ENCODE measurements at regions not wholly inside any gene's neighbourhood (a gene's known extent, or its start where the extent isn't known, plus 50 kb on each side); places are given as distances from the start of the nearest gene placed in this dataset.
A peak's percentile ranks its signal among the peaks of the same experiment; 100 is the strongest.

DNA sequence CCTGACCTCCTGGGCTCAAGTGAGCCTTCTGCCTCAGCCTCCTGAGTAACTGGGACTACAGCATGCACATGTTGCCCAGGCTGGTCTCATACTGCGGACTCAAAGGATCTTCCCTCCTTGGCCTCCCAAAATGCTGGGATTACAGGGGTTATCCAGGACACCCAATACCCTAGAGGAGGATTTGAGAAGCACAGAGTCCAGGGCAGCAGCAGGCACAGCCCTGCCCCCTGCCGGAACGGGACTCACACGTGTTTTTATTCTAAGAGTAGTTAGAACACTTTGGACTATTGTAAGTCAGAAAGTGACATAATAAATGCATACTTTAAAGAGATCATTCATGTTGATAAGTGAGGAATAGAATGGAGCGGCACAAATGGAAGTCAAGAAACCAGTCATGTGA is 80.2 kb downstream of the C6orf118 start:
- DNase-seq = no peak

DNA sequence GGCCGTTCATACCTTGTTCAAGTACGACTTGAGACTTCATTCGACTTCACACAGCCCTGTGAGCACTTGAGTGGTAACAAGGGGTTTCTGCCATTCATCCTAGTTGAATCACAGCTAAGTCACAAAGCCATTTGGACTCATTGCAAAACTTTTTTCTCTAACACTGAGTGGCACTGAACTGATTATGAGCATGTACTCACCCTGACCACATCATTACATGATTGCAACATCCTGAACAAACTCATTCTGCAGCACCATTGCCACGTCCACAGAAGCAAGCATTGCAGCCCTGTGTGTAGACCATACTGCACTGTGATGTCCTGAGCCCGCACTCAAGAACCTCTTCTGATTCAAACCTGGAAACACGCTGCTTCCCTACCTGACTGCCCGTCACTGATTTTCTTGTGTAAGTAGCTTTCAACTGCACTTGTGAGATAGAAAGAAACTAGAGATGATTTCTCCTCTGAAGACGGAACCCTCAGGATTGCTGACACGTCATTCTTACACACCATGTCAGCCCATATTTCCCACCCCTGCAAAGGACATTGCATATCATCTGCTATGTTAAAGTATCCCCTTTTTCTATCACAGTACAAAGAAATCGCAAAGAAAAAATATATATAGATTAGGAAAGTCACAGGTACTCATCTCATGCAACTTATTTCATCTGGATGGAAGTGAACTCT is 81.6 kb downstream of the C6orf118 start:
- no peak for DNase-seq

DNA sequence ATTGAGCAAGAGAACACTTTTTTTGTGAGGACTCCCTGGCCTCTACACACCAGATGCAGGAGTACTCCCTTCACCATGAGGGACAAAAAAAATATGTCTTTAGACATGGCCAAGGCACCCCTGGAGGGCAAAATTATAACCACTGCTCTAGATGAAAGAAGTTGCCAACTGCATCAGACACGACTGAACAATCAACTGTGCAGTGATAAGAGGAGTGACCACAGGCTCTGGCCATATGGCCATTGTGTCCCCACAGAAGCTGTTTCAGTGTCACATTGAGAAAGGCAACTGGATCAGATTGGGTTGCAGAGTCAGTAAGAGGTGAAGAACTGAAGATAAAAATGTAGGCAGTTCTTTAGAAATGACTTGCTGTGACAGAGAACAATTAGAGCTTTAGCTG is 85.7 kb downstream of the C6orf118 start:
- DNase-seq = no peak

DNA sequence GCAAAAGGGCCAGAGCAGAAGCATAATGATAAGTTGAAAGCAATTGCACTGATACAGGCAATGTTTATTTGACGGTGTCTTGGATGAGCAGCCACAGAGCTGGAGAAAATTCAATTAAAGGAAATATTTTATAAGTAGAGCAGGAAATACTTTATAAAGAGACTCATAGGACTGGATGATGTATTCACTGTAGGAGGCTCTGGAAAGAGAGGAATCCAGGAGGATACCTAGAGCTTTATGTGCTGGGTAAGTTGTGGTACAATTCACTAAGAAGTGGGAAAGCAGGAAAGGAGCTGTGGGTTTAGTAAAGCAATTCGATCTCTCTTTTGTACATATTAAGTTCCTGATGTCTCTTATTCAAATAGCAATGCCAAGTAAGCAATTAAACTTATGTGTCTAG is 86.3 kb downstream of the C6orf118 start:
- no peak for DNase-seq

DNA sequence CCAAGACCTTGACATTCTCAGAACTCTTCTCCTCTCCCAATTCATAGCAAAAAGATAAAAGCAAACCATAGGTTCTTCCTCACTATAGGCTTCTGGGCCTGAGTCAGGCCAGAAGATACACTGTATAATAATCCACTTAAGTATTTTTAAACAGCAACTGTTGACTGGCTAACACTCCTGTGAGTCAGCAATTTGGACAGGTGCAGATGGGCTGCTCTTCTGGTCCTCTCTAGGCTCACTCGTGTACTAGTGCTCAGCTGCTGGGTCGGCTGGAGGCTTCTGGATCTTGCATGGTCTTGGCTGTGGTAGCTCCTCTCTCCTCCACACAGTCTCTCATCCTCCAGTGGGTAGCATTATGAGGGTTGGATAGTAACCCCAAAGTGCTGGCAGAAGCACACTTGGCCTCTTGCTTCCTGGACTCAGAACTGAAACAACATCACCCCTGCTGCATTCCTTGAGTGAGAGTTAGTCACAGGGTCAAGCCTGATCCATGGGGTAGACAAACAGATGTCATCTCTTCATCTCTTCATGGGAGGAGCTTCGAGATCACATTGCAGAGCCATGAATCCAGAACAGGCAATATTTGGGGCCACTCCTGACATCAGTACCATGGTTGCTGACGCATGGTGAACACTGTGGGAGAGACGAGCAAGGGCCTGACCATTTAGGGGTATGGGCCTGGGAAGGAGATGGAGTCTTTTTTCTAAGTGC is 86.9 kb downstream of the C6orf118 start:
- DNase-seq = no peak

DNA sequence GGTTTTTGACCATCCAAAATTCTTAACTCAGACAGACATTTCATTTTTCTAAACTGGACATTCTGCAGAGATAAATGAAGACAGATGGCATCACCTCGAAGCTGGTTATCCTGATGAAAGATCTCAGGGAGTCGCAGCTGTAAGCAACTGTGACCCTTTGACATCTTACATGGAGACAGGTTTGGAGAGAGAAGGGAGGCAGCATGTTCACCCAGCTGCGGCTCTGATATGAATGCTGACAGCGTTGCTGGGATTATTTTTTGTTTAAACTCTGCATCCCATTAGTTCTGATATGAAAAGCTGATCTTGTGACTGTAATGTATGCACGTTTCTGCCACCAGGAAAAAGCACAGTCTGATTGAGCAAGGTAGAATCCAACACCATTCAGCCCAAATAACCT is 89.4 kb downstream of the C6orf118 start:
- DNase-seq = no peak

DNA sequence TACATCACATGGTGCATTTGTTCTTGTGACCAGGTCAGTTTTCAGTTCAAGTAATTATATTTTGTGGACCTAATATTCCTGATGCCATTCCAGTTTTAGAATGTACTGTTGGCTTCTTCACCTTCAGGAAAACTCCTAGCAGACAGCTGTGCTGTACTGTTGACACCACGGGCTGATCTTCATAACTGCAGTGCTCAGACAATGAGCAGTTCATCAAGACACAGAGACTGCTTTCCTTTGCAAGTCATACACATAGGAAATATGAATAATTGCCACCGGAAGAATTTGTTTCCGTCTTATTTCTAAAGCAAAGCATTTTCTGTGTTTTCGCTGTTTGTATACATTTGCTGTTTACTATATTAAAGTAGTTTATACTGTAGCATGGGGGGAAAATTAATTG is 89.8 kb downstream of the C6orf118 start:
- no peak for DNase-seq

DNA sequence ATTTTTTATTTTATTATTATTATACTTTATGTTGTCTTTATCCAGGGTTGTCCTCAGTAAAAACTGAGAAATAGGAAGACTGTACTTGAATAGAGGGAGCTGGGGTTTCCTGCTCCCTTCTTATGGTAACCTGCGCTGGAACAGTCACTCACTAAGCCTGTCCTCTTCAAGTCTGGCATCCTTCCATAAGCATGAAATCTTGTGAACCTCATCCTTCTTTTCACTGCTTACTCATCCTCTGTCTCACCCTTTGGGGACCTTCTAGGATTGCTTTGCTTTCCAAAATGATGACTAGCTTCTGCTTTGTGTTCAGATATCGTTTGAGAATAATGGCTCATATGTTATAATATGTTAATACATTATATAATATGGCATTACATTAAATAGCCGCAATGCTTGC is 90.6 kb downstream of the C6orf118 start:
- DNase-seq = peak; percentile 20

DNA sequence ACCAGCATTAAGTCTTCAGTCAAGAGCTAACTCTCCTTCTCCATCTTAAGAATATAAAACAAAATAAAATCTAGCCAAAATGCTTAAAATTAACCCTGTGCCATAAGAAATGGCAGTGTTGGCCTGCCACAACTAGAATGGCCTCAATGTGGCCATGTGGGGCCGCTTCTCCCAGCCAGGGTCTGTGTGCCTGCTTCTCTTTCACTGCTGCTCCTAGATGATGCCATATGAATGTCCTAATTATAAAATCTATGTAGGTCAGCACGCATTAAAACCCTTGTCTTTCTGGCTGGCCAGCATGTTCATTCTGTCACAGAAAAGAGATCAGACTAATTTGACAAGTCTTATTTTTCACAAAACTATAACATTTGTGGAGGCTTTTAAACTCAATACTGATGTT is 102.6 kb downstream of the C6orf118 start:
- DNase-seq = no peak

DNA sequence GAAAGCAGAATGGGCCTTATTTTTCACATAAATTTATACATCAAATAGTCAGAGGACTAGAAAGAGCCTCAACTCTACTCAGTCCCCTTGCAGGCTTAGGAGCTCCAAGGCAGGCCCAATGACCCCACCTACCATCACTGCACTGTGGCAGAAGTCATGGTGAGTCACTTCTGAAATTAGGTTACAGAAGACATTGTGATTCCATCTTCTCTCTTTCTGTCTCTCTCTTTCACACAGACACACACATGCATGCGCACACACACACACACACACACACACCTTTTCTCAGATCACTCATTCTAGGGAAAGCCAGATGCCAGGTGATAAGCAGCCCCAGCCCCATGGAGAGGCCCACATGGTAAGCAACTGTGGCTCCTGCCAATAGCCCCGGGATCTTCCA is 103.8 kb downstream of the C6orf118 start:
- no peak for DNase-seq

DNA sequence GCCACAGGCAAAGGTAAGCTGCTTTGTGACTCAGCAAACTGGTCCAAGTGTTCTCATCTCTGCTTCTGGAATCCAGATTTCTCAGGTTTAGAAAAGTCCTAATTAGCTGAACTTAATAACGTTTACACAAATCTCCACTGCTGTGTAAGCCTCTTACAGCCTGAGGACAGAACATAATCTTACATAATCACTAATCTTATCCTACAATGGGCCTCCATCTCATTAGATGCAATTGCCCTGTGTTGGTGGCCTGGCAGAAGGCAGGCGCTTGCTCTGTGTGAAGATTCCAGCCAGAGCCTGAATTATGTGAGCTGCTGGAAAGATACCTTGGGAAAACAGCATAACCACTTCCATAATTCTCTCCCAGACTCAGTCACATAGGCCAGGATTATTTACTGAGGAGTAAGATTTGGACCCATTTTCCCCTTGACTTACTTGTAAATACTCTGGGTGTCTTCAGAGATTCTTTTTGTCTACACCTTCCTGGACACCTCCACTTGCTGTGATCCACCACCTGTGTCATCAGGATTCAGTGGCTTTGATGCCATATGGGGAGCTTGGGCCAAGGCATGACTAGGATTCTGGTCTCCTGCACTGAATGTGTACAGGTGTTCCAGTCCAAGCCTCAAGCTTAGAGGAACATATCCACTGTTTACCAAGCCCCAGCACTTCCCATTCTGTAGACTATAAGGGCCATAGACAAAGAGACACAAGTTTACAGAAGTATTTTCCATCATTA is 104.4 kb downstream of the C6orf118 start:
- no peak for DNase-seq

DNA sequence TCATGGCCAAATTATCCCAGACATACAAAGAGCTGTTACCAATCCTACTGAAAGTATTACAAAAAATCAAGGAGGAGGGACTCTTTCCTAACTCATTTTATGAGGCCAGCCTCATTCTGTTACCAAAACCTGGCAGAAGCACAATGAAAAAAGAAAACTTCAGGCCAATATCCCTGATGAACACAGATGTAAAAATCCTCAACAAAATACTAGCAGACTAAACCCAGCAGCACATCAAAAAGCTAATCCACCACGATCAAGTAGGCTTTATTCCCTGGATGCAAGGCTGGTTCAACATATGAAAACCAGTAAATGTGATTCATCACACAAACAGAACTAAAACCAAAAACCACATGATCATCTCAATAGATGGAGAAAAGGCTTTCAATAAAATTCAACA is 109.2 kb downstream of the C6orf118 start:
- DNase-seq = no peak

DNA sequence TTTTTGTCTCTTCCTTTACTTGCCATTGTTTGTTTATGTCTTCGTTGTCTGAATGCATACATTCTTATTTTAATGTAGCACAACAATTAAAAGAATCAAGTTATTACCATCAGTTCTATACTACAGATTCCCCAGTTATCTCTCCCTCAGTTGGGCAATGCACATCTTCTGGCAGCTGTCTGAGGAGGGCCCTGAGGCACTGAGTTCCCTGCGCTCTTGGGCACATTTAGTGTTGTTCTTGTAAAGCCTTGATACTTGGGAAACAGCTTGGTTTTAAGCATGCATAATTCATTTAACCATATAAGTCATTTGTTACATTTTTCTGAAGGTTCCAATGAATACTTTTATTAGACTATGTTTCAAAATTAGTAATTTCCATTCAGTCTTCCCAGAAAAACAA is 117.9 kb downstream of the C6orf118 start:
- DNase-seq = no peak

DNA sequence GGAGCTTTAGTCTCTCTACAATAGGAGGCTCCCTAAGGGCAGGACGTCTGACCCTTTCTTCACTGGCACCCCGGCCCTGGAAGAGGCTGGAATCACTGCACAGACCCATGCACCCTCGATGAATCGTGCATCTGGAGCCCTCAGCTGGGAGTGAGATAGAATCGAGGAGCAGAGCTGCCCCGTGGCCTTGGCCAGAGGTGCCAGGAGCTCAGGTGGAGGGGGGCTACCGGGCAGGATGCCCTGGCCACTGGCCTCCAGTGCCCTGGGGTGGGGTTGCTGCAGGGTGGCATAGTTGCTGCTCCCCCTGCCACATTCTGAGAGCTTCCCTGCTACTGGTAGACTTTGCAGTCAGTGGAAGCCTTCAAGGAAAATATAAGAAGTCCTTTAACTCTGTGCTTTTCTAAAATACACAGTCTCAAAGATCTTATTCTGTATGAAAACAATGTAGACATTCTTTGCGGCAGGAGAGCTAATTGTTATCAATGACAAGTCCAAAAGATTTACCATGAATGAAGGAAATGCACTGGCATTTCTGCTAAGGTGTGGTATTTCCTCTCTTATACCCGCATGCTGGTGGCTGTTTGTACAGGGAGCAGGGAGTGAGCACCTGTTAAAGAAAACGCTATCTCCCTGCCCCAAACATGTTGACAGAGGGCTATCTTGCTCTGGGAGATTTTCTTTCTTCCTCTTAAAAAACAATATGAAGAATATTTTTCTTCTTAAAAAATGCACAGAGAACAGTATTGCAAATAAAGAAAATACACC is 122.8 kb downstream of the C6orf118 start:
- DNase-seq = no peak

DNA sequence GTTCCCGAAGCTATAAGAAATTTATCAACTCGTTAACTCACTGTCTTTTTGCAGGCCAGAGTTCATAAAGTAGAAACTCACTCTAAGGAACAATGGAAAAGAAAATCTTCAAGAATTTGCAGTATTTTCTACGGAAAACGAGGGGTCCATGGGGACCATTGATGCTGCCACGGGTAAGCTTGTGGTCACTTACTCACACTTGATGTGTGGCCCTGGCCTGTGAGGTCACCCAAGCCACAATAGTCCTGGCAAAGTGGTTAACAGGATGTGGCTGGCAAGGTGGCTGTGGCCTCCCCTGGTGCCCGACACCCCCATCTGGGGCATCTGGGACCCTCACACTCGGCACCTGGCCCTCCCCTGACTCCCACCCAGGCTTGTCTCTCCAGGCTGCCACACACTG is 123.4 kb downstream of the C6orf118 start:
- no peak for DNase-seq

DNA sequence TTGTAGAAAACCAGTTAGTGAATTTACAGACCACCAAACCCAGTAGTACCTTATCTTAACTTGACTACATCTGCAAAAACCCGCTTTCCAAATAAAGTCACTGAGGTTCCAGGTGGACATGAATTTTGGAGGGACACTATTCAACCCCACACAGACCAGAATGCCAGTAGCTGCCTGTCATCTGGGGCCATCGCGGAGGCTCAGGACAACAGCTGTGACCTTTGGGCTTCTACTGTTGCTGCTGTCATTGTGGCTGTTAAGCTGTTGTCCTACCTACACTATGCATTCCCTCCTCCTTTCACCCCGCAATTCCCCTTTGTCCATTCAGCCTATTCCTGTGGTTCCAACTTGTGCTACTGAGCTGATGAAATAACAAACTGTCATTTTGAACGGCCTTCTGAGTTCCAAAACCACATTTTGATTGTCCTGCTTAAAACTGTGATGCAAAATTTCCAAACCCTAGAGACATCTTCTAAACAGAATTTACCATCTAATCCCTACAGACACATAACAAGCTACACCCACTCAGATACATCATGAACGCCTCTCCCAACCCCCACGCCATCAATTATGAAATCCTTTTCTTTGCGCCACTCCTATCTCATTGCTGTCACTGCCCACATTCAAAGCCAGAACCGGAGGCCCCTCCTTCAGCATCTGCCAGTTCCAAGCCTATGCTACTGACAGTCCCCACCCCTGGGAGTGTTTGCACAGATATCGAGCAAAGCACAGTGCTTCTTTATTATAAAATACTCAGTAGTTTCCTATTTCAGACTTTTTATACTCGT is 125.0 kb downstream of the C6orf118 start:
- no peak for DNase-seq

DNA sequence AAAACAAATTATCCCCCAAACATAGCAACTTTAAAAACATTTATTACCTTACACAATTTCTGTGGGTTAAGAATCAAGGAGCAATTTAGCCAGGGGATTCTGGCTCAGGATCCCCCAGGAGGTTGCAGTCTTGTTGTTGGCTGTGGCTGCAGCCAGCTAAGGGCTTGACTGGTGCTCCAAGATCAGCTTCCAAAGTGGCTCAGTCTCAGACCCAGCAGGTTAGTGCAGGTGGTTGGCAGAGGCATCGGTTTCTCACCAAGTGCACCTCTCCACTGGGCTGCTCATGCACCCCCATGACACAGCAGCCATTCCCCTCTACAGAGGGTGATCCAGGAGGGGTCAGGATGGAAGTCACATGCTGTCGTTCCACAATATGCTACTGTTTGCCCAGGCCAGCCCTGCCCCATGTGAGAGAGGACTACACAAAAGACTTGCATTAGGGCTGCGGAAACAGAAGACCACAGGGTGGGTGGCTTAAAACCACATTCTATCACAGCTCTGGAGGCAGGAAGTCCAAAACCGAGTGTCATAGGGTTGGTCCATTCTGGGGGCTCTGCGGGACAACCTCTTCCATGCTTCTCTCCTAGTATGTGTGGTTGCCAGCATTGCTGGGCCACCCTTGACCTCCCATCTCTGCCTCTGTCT is 125.8 kb downstream of the C6orf118 start:
- no peak for DNase-seq

DNA sequence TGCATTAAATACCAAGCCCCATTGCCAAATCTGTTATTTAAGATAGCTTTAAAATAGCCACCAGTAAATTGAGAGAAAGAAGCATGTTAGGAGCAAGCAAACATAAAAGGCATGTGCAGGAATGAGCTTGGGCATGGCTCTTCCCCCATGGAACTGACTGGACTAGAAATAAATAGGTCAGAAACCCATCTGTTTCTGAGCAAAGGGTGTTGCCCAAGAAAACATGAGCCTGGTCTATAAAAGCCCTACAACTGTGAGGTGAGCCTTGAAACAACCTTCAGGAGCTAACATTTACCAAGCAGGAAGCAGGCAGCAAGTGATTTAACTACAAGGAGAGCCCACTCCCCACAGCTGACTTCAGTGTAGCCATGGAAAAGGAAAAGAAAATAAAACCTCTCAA is 126.3 kb downstream of the C6orf118 start:
- no peak for DNase-seq

DNA sequence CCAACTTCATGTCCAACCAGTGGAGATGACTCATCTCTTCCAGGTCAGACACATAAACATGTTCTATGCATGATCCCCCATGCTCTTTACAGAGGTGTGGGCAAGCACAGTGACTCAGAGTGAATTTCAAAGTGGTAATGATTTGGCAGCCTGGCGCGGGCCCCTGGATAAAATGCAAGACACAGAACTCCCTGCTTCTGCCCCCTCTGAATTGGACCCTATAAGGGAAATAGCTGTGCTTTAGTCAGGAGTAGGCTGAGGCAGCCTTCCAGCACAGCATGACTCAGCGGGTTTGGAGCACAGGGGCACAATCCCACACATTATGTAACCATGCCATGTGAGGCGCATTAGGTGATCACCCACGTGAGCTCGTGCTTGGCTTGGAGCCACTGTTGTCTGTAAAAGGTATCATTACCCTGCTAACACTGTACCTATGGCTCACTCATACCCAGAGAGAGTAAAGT is 127.4 kb downstream of the C6orf118 start:
- peak; percentile 69 for DNase-seq

DNA sequence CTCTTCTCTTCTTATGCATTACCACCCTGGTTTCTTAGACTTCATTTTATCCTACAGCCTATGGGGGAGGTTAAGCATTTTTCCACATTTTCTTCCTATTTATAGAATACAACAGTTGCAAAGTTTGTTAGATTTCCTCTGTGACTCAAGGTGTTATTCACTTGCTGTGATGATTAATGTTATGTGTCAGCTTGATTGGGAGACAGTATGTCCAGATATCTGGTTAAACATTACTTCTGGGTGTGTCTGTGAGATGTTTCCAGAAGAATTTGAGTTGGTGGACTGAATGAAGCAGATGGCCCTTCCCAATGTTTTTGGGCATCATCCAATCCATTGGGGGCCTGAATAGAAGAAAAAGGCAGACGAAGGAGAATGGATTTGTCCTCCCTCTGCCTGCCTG is 131.3 kb downstream of the C6orf118 start:
- DNase-seq = no peak

DNA sequence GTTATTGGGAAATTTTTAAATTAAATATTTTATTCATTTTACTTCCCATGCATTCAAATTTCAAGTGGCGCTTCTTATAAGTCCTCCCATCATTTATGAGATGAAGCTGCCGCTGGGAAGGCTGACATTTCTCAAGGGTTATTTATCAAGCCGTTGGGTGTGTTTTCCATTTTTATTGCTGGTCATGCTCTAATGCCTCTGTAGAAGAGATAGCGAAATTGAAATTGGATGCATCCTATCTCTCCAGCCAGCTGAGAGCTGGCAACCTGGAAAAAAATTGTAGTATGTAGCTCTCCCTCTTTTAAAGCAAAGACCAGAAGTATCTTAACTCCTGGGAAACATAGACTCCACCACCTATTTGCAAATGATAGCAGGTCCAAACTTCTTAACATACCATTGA is 135.9 kb downstream of the C6orf118 start:
- no peak for DNase-seq

DNA sequence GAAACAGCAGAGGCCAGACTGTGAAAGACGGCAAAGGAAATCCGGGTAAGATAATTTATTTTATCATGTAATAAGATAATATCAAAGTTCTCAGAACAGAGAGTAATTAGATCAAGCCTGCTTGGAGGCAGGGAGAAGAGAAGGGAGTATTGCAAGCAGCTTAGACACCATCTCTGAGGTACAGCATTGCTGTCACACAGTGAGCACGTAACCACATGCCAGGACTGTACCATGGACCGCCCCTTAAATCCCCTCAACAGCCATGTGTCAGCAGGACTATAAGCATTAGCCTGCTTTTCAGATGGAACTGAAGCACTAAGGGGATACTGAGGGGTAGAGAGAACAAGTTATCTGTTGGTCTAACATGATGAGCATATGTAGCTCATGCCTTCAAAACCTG is 141.5 kb downstream of the C6orf118 start:
- no peak for DNase-seq
